ENCODE measurements at regions not wholly inside any gene's neighbourhood (a gene's known extent, or its start where the extent isn't known, plus 50 kb on each side); places are given as distances from the start of the nearest gene placed in this dataset.

DNA sequence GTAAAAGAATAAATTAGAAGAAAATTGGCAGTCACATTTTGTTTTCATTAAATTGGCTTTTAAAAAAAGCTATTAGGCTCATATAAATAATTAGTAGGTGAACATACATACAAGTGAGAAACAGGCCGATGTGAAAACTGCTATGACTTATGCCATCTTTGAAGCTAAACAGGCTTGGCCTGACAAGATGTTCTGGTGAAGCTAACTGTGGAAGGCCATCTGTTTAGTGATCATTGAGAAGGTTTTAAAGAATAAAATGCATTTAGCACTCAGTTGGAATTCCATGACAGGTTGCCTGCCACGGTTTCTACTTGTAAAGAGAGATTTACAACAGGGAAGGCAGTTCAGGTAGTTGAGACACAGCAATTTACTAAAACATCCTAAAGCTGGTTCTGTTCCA lies 264.0 kb upstream of the AGTR1 start:
- TF ChIP-seq, protein P1, sequence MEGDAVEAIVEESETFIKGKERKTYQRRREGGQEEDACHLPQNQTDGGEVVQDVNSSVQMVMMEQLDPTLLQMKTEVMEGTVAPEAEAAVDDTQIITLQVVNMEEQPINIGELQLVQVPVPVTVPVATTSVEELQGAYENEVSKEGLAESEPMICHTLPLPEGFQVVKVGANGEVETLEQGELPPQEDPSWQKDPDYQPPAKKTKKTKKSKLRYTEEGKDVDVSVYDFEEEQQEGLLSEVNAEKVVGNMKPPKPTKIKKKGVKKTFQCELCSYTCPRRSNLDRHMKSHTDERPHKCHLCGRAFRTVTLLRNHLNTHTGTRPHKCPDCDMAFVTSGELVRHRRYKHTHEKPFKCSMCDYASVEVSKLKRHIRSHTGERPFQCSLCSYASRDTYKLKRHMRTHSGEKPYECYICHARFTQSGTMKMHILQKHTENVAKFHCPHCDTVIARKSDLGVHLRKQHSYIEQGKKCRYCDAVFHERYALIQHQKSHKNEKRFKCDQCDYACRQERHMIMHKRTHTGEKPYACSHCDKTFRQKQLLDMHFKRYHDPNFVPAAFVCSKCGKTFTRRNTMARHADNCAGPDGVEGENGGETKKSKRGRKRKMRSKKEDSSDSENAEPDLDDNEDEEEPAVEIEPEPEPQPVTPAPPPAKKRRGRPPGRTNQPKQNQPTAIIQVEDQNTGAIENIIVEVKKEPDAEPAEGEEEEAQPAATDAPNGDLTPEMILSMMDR (conservative IDR thresholded peaks at IDR 0.05; ENCODE audit: low read depth, low read length), result no peak
- TF ChIP-seq EZH2 (IDR thresholded peaks at IDR 0.05; ENCODE audit: borderline replicate concordance, low read depth, low read length, poor library complexity, severe bottlenecking), result no peak

Measured in A673 (cell line).